22Rv1 (cell line): ENCODE measurements at regions not wholly inside any gene's neighbourhood (a gene's known extent, or its start where the extent isn't known, plus 50 kb on each side); places are given as distances from the start of the nearest gene placed in this dataset.

ENCODE experiments used
- H3K27ac ChIP-seq: fragments of 450-650 bp; 2 replicates; pipeline ENCODE4 v1.5.1; 2017
- ZFX ChIP-seq: fragments of 450-650 bp; IDR thresholded peaks from 2 replicates; pipeline ENCODE4 v1.6.1; 2017; ENCODE audit warnings: antibody characterized with exemption, borderline replicate concordance
- TF ChIP-seq, protein P1 (sequence below): fragments of 450-650 bp; IDR thresholded peaks from 2 replicates; pipeline ENCODE4 v1.5.1; 2017; ENCODE audit warnings: mild to moderate bottlenecking

GRCh38 chr1:14470802-14471201 is 127.7 kb upstream of the KAZN start:
- TF ChIP-seq ZFX, result no peak
- TF ChIP-seq, protein P1, sequence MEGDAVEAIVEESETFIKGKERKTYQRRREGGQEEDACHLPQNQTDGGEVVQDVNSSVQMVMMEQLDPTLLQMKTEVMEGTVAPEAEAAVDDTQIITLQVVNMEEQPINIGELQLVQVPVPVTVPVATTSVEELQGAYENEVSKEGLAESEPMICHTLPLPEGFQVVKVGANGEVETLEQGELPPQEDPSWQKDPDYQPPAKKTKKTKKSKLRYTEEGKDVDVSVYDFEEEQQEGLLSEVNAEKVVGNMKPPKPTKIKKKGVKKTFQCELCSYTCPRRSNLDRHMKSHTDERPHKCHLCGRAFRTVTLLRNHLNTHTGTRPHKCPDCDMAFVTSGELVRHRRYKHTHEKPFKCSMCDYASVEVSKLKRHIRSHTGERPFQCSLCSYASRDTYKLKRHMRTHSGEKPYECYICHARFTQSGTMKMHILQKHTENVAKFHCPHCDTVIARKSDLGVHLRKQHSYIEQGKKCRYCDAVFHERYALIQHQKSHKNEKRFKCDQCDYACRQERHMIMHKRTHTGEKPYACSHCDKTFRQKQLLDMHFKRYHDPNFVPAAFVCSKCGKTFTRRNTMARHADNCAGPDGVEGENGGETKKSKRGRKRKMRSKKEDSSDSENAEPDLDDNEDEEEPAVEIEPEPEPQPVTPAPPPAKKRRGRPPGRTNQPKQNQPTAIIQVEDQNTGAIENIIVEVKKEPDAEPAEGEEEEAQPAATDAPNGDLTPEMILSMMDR, result no peak

DNA sequence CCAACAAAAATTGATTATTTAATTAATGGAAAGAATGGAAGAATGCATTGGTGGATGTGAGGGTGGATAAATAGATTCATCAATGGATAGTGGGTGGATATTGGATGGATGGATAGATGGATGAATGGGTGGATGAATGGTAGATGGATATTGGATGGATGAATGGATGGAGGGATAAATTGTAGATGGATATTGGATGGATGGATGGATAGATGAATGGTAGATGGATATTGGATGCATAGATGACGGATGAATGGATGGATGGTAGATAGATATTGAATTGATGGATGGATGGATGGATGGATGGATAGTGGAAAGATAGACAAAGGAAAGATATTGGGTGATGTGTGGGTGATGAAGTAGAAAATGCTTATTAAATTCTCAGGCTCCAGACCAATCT is 123.6 kb upstream of the KAZN start:
- TF ChIP-seq, protein P1, result no peak
- no peak for TF ChIP-seq ZFX

More at GRCh38 chr1:14470802-14471201, 127.7 kb upstream of the KAZN start:
- H3K27ac ChIP-seq, result no peak overlapping the region

DNA sequence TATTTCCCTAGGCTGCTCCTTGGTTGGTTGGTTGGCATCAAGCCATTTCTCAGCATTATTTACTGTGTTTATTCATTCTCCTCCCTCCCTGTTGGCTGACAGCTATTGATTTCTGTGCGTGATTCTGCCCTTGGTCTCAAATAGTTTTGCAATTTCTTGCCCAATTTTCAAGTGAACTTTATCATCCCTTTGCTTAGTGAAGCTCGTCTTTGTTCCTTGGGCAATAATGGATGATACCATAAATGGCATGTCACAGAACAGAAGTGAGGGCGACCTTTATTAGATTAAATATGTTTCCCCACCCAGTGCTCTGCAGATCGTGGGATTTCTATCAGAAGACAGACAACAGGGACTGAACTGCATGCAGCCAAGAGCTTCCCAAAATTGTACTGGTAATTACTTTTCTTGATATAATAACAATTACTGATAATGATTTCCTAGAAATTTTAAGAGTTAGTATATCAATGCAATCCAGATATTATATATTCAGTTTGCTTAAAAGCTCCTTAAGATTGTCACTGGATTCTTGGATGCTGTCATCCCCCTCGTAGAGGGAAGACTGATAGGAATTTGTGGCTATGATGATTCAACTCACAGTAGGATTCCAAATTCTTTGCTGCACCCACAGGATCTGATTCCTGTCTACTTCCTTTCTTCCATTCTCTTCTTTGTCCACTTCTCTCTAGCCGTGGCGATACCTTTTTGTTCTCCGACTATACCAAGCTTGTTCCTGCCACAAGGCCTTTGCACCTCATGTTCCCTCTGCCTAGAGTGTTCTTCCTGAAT is 122.1 kb upstream of the KAZN start:
- TF ChIP-seq, protein P1, result no peak
- no peak for TF ChIP-seq ZFX
- H3K27ac ChIP-seq, result no peak overlapping the region

More for the DNA sequence above, 123.6 kb upstream of the KAZN start:
- H3K27ac ChIP-seq, result no peak overlapping the region

DNA sequence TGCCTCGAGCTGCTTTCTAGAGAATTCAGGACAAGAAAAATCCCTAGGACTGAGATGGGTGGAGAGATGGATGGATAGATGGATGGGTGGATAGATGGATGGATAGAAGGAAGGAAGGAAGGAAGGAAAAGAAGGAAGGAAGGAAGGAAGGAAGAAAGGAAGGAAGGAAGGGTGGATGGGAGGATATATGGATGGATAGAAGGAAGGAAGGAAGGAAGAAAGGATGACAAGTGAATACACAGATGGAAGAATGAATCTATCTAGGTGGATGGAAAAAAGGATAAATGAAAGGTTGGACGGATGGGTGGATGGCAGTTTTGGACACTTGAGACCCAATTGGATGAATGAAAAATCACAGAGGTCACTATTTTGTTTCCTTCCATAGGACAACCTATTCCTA is 120.4 kb upstream of the KAZN start:
- no peak for TF ChIP-seq ZFX
- TF ChIP-seq, protein P1, result no peak
- H3K27ac ChIP-seq, result no peak overlapping the region

GRCh38 chr1:14479865-14480264 is 118.6 kb upstream of the KAZN start:
- H3K27ac ChIP-seq, result no peak overlapping the region
- TF ChIP-seq, protein P1, result no peak
- TF ChIP-seq ZFX, result no peak

- TF ChIP-seq ZFX, result no peak
- TF ChIP-seq, protein P1, result no peak
- no peak overlapping the region for H3K27ac ChIP-seq
Observed at GRCh38 chr1:14482784-14483450, 115.6 kb upstream of the KAZN start.

- TF ChIP-seq, protein P1, result no peak
- TF ChIP-seq ZFX, result no peak
- no peak overlapping the region for H3K27ac ChIP-seq
Observed at GRCh38 chr1:14485285-14485684, 113.2 kb upstream of the KAZN start.
